Activated naive CD8-positive, alpha-beta T cell treated with anti-CD3 and anti-CD28 coated beads, Interleukin-2, amount 50 U/mL, for 16 hours (primary cell): ENCODE measurements at regions not wholly inside any gene's neighbourhood (a gene's known extent, or its start where the extent isn't known, plus 50 kb on each side); places are given as distances from the start of the nearest gene placed in this dataset.
"Not testable (repeated sequence)": the region's sequence is repeated elsewhere in the genome, so short reads cannot be mapped to it uniquely, and the experiment has no call there.

Experiments
- DNase-seq: peaks from one replicate; pipeline ENCODE4 v3.0.0-alpha.2; 2020; ENCODE audit warnings: low read depth, low spot score

DNA sequence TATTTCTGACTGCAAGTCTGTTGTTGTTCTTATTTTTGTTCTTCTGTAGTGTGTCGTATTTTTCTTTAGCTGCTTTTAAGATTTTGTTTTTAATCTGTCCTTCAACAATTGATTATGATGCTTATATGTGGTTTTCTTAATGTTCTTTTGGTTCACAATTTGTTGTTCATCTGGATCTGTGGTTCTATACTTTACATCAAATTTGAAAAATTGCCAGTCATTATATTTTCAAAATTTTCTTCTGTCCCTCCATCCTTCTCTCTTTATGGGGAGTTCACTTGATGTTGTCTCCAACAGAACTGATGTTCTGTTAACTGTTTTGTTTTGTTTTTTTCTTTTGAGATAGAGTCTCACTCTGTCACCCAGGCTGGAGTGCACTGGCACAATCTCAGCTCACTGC lies 378.5 kb upstream of the CD180 start:
- no peak for DNase-seq

DNA sequence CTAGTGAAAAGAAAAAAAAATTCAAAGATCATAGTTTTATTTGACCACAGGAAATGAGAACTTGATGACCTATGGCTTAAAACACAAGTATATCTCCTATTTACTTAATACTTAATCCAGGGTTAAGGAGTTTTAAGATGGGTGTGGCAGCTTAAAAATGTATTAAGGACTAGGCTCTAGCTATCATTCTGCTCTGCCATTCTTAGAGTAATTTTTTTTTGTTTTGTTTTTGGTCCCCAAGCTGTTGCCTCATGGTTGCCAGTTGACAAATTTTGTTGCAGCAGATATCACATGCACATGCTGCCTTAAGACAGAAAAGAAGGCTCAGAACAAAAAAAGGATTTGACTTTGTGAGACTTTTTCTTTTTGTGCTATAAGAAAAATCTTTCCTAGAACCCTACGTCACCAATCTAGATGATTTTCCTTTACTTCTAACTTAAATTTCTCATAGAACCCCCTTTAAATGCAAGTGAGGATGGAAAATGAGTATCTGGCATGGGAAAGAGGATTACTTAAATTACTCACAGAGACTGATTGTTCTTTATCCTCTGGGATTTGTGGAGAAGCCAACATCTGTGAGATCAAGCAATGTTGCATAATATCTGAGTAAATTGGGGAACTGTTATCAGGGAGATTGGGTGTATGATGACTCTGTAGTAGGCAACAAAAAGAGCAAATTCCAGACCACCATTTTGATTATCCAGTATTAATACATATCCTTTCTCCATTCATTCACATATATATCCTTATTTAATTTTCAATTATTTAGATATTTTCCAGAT lies 364.7 kb upstream of the CD180 start:
- DNase-seq = no peak

DNA sequence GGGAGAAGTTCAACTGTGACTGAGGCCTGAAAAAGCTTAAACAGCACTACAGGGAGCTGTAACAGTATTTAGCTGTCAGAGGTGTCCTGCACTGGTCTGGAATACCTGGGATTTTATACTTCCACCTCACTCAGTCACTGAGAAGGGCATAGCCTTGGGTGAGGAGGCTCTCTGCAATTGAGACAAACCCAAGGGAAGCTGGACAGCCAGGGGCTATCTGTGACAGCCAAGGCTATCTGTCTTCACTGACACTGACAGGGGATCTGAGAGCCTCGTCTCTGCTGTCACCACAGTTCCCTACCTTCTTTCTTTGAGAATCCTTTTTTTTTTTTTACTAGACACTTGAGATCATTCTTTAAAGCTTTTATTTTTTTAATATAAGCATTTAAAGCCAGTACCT lies 356.2 kb upstream of the CD180 start:
- DNase-seq = no peak

DNA sequence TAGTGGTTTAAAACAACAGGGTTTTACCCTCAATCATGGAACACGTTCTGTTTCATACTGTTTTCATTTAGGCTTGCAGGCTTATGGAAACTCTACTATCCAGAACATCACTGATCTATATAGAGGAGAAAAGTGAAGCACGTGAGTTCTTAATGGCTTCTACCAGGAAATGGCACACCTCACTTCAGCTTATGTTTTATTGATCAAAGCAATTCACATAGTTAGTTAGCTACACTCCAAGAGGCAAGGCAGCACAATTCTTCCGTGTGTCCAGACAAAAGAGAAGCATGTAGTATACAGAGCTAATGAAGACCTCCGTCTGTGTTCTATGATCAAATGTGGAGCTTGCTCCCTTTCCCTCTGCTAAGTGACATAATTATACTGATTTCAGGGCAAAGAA lies 353.3 kb upstream of the CD180 start:
- DNase-seq = no peak

DNA sequence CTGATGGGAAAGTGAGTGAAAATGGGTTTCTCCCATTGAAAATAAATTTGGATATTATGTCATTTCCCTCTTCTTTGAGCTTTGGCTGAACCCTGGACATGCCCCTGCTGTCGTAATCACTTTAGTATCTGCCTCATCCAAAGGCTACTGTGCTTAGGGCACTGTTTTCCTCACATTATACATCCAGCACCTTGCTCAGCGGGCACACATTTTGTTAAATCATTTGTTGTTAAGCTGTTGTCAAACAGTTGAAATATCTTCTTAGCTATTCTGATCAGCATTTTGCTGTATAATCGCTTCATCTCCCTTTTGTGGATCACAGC lies 352.7 kb upstream of the CD180 start:
- no peak for DNase-seq

DNA sequence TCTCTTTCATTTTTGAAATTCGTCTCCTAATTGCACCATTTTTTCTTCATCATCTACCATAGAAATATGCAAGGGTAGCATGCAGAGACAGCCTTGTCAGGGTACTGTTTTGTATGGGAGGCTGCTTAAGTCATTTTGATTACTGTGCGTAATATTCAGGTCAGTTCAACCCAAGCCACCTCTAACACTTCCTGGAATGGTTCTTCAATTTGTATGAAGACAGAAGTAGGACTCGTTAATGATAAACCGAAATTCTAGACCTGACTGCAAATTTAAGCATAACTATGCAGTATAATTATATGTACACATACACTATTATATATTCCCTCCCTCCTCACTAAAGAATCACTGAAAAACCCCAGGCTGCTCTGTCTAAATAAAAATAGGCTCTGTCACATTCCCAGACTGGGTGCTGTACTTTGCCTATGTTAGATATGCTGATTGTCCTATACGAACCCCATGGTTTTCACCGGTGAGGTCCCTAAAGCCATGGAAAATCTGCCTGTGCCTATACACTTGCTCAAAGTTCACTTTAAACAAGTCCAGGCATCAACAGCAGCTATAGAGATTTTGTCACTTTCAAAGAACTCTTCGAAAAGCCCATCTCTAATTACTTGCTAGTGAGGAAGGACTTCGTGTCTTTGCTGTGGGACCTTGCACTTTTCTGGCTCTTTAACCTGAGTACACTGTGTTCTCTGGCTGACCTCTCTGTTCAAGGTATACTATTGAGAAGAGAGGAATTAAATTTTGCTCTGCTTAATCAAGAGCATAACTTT lies 352.1 kb upstream of the CD180 start:
- DNase-seq = no peak

DNA sequence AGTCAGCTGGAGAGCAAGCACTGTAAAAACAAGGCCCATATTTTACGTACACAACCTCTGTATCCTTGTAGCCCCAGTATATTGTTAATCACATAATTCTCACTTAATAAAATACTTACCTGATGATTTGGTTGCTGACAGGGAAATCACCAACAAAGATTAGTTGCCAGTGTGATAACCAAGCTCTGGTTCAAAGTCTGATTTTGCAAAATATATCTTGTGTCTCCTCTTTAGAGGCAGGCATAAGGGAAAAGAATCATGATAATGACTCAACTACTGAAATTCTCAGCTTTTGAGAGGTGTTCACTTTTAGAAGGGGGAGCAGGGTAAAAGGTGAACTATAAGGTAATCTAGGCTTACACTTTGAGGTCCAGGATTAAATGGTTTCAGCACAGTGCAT lies 351.1 kb upstream of the CD180 start:
- DNase-seq = no peak

DNA sequence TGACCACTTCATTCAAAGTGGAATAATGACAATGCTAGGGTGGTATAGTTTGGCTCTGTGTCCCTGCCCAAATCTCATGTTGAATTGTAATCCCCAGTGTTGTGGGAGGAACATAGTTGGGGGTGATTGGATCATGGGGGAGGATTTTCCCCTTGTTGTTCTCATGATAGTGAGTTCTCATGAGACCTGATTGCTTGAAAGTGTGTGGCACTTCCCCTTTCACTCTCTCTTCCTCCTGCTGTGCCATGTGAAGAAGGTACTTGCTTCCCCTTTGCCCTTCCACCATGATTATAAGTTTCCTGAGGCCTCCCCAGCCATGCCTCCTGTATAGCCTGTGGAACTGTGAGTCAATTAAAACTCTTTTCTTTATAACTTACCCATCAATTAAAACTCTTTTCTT lies 348.3 kb upstream of the CD180 start:
- not testable (repeated sequence) for DNase-seq

DNA sequence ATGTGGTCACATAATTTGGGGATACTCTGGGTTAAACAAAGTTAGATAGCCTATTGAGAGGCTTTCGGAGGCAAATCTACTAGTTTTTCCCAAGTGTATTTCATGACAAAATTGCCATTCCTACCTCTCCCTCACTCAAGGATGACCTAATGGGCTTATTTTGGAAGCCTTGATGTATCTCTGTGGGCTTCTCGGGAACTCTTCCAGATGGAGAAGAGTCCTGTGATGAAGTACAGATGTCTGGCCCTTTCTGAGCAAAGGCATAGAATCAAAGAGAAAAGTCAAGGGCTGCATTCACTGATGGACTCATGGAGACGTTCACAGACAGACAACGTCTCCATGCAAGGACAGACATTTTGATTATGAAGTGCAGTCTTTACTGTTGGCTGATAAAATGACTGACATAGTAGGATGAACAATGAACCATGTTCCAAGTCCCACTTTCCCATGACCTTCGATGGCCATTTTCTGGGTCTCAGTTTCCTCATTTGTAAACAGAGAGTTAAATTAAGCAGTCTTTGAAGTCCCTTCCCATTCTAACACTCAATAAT lies 347.2 kb upstream of the CD180 start:
- DNase-seq = no peak

DNA sequence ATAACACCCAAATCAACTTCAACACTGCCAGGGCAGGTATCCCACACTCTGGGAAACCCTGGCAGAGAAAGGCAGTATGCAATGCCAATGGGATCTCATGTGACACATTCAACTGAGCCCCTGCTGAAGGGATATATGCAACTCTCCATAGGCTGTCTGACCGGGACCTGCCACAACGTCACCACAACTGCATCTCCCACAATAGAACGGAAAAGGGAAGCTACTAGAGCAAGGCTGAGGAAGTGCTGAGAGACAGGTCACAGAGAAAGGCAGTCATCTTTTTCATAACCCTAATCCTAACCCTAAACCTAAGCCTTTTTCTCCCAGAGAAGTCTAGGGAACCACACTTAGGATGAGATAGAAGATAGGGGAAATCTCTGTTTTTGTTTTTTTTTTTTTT lies 345.9 kb upstream of the CD180 start:
- no peak for DNase-seq

DNA sequence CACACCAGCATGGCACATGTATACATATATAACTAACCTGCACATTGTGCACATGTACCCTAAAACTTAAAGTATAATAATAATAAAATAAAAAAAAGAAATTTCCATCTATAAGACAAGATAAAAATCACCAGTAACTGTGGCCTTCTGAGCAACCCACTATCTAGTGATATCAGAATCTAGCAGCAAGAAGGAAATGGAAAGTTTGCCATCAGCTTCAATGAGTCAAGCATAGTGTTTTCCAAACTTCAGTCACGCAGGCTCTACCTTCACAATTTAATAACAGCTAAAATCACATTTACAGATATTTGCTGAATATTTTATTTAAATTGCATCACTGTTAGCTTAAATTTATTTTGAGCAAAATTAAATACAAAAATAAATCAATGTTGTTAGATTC lies 345.3 kb upstream of the CD180 start:
- no peak for DNase-seq

DNA sequence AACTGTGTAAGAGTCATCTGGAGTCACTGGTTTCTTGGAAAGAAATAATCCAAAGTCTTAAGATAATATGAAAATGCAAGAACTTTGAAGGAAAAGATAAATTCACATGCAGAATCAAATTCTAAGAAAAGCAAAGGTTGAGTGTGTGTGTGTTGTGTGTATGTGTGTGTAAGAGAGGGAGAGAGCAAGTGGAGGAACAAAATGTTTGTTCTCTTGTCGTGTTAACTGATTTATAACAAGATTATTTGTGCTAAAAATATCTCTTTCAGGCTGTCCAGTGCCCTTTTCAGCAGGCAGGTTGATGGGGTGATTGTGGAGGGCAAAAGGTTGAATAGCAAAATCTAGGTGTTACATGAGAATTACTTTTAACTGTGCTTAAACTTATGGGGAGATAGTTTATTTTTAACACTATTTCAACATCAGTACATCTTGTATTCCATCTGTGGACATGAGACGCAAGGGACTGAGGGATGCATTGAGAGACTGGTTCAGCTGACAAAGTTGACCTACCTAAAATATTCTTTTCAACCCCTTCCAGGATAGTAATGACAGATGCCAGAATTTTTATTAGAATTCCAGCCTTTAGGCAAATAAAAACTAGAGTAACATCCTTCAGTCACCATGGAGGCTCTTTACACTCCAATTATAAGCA lies 342.4 kb upstream of the CD180 start:
- DNase-seq = no peak

DNA sequence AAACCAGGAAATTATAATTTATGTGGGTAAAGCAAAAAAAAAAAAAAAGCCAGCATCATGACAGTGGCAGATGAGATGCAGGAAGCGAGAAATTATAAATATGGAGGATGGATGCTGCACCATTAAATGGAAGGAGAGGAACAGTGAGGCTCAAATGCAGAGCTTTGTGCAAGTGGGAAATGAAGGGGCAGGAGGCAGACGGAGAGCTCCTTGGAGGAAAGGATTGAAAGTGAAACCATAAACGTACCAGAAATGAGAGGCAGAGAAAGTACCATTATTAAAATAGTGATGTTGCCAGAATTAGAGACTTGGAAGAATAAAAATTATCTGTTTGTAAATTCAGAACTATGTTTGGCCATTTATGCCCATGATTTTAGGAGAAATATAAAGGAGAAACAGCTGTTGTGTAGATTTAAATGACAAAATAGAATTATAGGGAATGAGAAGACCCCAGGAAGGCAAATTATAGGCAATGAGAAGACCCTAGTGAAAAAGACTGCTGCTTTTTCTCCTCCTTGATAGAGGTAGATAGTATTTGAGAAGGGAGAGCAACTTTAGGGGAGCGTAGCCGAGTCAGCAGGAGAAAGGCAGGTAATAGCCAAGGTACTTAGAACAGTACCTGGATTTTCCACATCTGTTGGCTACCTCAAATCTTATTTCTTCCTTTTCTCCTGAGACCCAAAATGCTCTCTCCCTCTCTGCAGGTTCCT lies 341.0 kb upstream of the CD180 start:
- DNase-seq = no peak

DNA sequence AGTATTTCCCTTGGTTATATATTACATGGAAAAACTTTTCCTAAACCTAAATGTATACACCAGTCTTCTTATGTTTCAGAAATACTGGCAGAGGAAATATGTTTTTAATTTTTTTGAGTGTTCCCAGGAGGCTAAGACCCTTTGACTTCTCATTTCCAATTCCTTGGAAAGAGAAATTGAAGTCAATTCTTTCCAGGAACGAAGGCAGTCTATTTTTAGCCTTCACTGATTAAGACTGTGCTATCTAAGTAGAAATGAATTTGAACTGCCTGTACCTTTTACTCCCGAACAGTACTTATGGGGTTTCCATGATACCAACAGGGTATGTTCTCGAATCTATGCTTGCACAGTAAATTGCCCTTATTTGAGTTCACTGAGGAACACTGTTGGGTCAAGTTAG lies 340.3 kb upstream of the CD180 start:
- DNase-seq = no peak

DNA sequence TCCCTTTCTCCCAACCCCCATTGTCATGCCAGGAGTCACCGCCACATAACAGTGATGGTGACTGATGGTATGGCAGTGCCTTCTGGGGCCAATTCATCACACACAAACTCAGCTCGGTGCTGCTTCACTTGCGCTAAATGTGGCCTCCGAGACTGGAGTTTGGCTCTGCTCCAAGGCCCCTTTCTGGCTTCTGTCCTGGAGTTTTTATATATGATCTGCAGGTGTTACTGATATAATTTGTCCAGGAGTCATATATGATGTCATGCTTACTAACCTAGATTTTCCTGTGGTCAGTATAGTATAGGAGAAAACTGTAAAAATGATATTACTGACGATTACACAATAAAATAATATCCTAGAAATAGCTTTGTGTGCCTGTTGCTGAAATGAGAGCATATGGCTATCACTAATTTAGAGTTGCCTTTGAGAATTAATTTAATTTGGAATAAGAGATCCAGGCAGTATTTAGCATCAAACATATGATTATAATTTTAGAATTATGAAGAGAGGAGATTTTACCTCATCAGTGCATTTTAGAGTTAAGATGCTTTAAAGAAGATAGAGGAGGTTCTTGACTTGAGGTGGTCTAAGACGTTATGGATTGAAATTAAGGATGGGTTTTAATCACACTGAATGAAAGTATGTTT lies 334.1 kb upstream of the CD180 start:
- no peak for DNase-seq

DNA sequence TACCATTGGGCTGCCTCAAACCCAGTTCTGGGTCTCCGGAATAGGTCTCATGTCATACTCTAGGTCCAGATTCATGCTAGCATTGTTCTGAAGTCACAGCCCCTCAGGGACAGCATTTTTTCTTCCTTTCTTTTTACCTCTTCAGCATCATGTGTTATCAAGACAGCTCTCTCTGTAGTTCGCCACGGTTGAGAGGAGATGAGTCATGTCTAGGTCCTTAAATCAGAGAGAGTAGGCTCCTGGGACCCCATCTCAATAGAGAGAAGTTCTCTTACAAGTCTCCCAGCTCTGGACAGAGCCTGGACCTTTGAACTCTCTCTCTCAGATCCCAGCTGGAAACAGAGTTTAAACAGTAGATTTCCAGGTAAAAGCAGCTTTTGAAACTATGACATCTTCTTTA lies 332.4 kb upstream of the CD180 start:
- DNase-seq = no peak

DNA sequence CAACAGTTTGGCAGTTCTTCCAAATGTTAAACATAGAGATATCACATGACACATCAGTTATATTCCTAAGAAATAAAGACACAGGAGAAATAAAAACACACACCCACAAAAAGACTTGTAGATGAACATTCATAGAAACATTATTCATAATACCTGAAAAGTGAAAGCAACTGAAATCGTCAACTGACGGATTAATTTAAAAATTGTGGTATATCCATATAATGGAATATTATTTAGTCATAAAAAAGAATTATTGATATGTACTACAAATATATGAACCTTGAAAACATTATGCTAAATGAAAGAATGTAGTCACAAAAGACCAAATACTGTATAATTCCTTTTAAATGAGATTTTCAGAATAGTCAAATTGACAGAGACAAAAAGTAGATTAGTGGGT lies 330.2 kb upstream of the CD180 start:
- DNase-seq = no peak

DNA sequence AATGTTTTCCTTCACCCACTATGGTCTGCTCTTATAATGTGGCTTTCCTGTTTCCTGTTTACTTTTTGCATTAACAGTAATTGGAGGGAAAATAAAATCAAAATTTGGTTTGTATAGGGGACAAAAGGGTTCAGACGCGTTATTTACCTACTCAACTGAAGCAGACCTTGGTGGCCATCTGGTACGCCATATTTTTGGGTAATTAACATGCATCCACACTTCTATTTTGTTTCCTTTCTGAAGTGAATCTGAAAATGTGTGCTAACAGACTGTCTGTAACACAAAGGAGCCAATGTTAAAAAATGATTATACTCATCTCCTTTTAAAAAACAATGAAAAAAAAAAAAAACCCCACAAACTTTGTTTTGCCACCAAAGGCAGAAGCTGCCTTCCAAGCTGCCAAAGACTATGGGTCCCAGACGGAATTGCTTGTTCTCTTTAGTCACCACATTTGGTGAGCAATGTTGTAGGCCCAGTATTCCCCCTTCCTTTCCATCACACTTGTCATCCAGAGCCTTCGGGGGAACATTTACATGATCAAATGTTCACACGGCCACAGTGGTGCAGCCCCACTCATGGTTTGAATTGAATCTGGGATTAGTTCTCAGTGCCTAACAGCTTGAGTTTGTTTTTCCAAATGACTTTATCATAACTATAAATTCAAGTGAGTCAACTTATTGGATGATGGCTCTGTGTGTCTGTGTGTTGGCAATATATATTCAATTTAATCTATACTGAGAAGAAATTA lies 323.7 kb upstream of the CD180 start:
- DNase-seq = no peak

DNA sequence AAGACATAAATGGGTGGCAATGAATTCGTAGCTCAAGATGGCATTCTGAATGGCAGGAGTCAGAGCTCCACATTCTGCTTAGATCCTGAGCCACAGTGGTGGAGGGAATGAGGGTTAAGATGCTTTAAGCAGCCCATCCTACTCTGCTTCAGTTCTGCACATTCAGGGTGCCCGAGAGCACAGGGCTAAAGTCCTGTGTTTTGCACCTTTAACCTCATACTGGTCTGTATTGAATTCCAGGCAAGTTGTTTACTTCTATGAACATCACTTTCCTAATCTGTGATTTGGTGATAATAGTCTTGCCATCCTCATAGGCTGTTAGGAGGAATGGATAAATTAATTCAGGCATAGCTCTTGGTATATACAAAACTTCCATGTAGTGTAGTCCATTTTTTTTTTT lies 321.6 kb upstream of the CD180 start:
- DNase-seq = no peak

DNA sequence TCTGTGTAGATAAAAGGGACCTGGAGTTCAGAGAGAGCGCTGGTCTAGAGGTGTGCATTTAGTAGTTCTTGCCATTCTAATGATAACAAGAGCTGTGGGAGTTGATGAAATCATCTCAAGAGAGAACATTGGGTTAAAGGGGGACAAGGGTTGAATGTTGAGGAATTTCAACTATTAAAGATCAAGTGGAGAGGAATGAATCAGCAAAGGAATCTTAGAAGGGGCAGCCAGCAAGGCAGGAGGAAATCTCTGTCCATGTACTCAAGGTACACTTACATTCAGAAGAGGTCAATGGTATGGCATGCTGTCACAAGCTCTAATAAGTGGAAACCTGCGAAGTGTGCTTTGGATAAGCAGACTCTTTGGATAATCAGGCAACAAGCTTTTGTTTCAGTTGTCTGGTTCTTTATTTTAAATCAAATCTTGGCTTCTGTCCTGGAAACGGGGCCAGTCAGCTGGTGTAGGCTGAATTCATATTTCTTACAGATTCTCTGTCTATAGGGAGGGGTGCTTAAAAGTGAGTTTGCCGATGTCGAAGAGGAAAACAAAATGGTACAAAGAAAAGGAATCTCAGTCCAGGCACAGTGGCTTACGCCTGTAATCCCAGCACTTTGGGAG lies 320.5 kb upstream of the CD180 start:
- no peak for DNase-seq
